PC-3 (cell line): ENCODE measurements at regions not wholly inside any gene's neighbourhood (a gene's known extent, or its start where the extent isn't known, plus 50 kb on each side); places are given as distances from the start of the nearest gene placed in this dataset.

Experiments
- ATAC-seq: fragments of 200-7000 bp; cut with Tn5 transposase; 2 replicates; pipeline ENCODE4 v1.9.1; 2020; ENCODE audit warnings: mild to moderate bottlenecking, moderate library complexity
- BruUV-seq: library from RNA; stranded (reverse); fragments of 400-500 nt; replicated peaks from 2 replicates; lab custom pipeline; 2021; lab: Mats Ljungman, UMichigan
- CTCF ChIA-PET: fragments of 300-600 bp; sonication (Branson Sonifier 250); formaldehyde crosslinking; loops from one replicate; lab custom pipeline; 2022; ENCODE audit warnings: antibody characterized with exemption; lab: Charles Lee
- POLR2A ChIA-PET: fragments of 300-600 bp; sonication (Branson Sonifier 250); formaldehyde crosslinking; loops from one replicate; lab custom pipeline; 2022; ENCODE audit warnings: antibody characterized with exemption; ENCODE audit not compliant: unreplicated experiment; lab: Charles Lee
- DNase-seq: peaks from one replicate; pipeline ENCODE4 v3.0.0-alpha.2; 2015
- H2AFZ ChIP-seq: fragments of 300-600 bp; sonication (generic); 2 replicates; pipeline ENCODE4 v1.6.0; 2016; ENCODE audit warnings: antibody characterized with exemption, low read length
- H3F3A ChIP-seq: fragments of 300-600 bp; sonication (generic); one replicate; pipeline ENCODE4 v1.6.0; 2017; ENCODE audit warnings: antibody characterized with exemption, low read length, control low read depth, mild to moderate bottlenecking; ENCODE audit not compliant: unreplicated experiment
- H3K27ac ChIP-seq: fragments of 300-600 bp; sonication (generic); 2 replicates; pipeline ENCODE4 v1.5.1; 2016; ENCODE audit warnings: mild to moderate bottlenecking, low read length
- H3K27me3 ChIP-seq: fragments of 300-600 bp; sonication (generic); 2 replicates; pipeline ENCODE4 v1.6.1; 2016; ENCODE audit warnings: low read length, mixed read lengths
- H3K36me3 ChIP-seq: fragments of 300-600 bp; sonication (generic); 2 replicates; pipeline ENCODE4 v1.6.1; 2016; ENCODE audit warnings: low read depth, mixed run types, low read length, mixed read lengths
- H3K4me1 ChIP-seq: fragments of 300-600 bp; sonication (generic); 2 replicates; pipeline ENCODE4 v1.5.1; 2016; ENCODE audit warnings: low read length; ENCODE audit not compliant: insufficient read depth
- H3K4me2 ChIP-seq: fragments of 300-600 bp; sonication (generic); 2 replicates; pipeline ENCODE4 v1.6.0; 2016; ENCODE audit warnings: low read length
- H3K4me3 ChIP-seq: fragments of 300-600 bp; sonication (generic); 2 replicates; pipeline ENCODE4 v1.5.1; 2016; ENCODE audit warnings: mild to moderate bottlenecking, low read length, mixed read lengths
- H3K79me2 ChIP-seq: fragments of 300-600 bp; sonication (generic); 2 replicates; pipeline ENCODE4 v1.6.1; 2017; ENCODE audit warnings: low read length, mixed read lengths
- H3K9ac ChIP-seq: fragments of 300-600 bp; sonication (generic); 2 replicates; pipeline ENCODE4 v1.6.0; 2016; ENCODE audit warnings: mild to moderate bottlenecking, low read length
- H3K9me2 ChIP-seq: fragments of 300-600 bp; sonication (generic); replicated peaks from 2 replicates; pipeline ENCODE4 v1.6.1; 2016; ENCODE audit warnings: mixed run types, low read length, mixed read lengths
- H3K9me3 ChIP-seq: fragments of 300-600 bp; sonication (generic); 2 replicates; pipeline ENCODE4 v1.6.1; 2016; ENCODE audit warnings: low read length, mixed read lengths
- H4K20me1 ChIP-seq: fragments of 300-600 bp; sonication (generic); 2 replicates; pipeline ENCODE4 v1.6.1; 2016; ENCODE audit warnings: low read length, mixed read lengths
- EZH2 ChIP-seq: fragments of 300-600 bp; sonication (generic); IDR thresholded peaks from one replicate; pipeline ENCODE4 v1.6.1; 2017; ENCODE audit warnings: antibody characterized with exemption, mild to moderate bottlenecking, low read length; ENCODE audit not compliant: unreplicated experiment
- EZH2phosphoT487 ChIP-seq: fragments of 300-600 bp; sonication (generic); IDR thresholded peaks from 2 replicates; pipeline ENCODE4 v1.6.1; 2018; ENCODE audit warnings: mild to moderate bottlenecking, antibody characterized with exemption, low read length, borderline replicate concordance
- intact Hi-C: fragments of 100-400 bp; cut with micrococcal nuclease; formaldehyde crosslinking; loops from 2 replicates; pipeline ENCODE4 v1.9.0; 2023
- TF ChIP-seq, protein P1 (sequence below): fragments of 300-600 bp; sonication (generic); conservative IDR thresholded peaks from 2 replicates; pipeline ENCODE4 v1.5.1; 2017; ENCODE audit warnings: antibody characterized with exemption, low read depth, mild to moderate bottlenecking, low read length

GRCh38 chr7:54864663-54865062 is 105.7 kb upstream of the SEC61G start:
- peak; percentile 82 for ATAC-seq
- H3K4me1 ChIP-seq = peaks cover 8% of the 10 kb centered on the region; the same call in 1 of the 2 replicates
- peak; percentile 69 for DNase-seq
- H3K9ac ChIP-seq = no peak overlapping the region
- peak overlapping the region; percentile 23; the same call in 1 of the 2 replicates for H3K4me2 ChIP-seq
- no peaks in the 10 kb centered on the region for H4K20me1 ChIP-seq
- no peaks in the 10 kb centered on the region for H3K9me3 ChIP-seq
- no peaks in the 10 kb centered on the region for H3K79me2 ChIP-seq
- ChIA-PET CTCF (no interaction called here), POLR2A (no interaction called here)
- no peaks in the 10 kb centered on the region for H3K27me3 ChIP-seq
- H3F3A ChIP-seq = no peaks in the 10 kb centered on the region
- no peak overlapping the region for H3K4me3 ChIP-seq
- no peak for TF ChIP-seq EZH2
- TF ChIP-seq EZH2phosphoT487 = no peak
- TF ChIP-seq, protein P1, sequence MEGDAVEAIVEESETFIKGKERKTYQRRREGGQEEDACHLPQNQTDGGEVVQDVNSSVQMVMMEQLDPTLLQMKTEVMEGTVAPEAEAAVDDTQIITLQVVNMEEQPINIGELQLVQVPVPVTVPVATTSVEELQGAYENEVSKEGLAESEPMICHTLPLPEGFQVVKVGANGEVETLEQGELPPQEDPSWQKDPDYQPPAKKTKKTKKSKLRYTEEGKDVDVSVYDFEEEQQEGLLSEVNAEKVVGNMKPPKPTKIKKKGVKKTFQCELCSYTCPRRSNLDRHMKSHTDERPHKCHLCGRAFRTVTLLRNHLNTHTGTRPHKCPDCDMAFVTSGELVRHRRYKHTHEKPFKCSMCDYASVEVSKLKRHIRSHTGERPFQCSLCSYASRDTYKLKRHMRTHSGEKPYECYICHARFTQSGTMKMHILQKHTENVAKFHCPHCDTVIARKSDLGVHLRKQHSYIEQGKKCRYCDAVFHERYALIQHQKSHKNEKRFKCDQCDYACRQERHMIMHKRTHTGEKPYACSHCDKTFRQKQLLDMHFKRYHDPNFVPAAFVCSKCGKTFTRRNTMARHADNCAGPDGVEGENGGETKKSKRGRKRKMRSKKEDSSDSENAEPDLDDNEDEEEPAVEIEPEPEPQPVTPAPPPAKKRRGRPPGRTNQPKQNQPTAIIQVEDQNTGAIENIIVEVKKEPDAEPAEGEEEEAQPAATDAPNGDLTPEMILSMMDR = no peak
- BruUV-seq = no TSS peak
- no peak overlapping the region; the same call in 1 of the 2 replicates for H3K27ac ChIP-seq
- H3K9me2 ChIP-seq = 0 out of 2 replicates have a peak, but pooled peaks cover 4% of the 10 kb centered on the region
- H3K36me3 ChIP-seq = no peaks in the 10 kb centered on the region
- intact Hi-C loops = loop anchor here (2.0 kb wide), 1 partner anchor 76 kb away; no protein-coding TSS in a partner anchor
- H2AFZ ChIP-seq = no peak overlapping the region

DNA sequence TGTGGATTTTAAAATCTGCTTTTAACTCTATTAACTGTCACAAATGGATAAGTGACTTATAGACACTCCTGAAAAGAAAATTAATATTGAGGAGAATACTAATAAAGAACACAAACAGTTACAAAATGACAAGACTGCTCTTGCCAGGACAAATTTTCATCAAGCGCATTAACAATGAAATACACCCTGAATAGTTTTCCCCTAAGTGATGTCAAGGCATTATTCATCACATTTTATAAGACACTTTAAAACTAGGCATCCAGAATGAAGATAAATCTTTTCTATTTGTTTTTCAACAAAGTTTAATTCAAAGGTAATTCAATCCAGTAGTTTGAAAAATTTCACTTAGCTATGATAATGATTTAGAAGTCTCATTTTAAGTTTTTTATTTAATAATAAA is 110.5 kb upstream of the SEC61G start:
- POLR2A ChIA-PET = no interaction called here

DNA sequence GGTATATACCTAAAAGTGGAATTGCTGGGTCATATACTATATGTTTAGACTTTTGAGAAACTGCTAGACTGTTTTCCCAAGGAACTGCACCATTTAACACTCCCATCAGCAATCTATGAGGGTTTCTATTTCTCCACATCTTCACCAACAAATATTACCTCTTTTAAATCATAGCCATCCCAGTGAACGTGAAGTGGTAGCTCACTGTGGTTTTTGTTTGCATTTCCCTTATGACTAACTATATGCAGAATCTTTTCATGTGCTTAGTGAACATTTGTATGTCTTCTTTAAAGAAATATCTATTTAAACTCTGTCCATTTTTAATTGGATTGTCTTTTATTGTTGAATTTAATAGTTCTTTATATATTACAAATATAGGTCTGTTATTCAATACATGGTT is 115.8 kb upstream of the SEC61G start:
- ATAC-seq = peak; percentile 81
- peaks cover 20% of the 10 kb centered on the region for H3K4me1 ChIP-seq
- POLR2A ChIA-PET = interaction anchor here (0.7 kb wide), 1 partner anchor 150 kb away, joined by 4 read pairs; no protein-coding TSS in a partner anchor
- no peak overlapping the region for H3K27ac ChIP-seq
- CTCF ChIA-PET = interaction anchor here (0.8 to 1.4 kb wide), 2 partner anchors 86 to 101 kb away, joined by 3 read pairs; no protein-coding TSS in a partner anchor
- no peaks in the 10 kb centered on the region for H4K20me1 ChIP-seq
- H3K4me3 ChIP-seq = no peak overlapping the region
- H3K36me3 ChIP-seq = no peaks in the 10 kb centered on the region
- TF ChIP-seq, protein P1 = no peak
- TF ChIP-seq EZH2phosphoT487 (no peak), EZH2 (no peak)
- intact Hi-C loops = loop anchor here (2.0 to 5.0 kb wide), 4 partner anchors 36 to 192 kb away; no protein-coding TSS in a partner anchor
- H3F3A ChIP-seq = no peaks in the 10 kb centered on the region
- no peak overlapping the region for H2AFZ ChIP-seq
- peak; percentile 52 for DNase-seq
- H3K27me3 ChIP-seq = no peaks in the 10 kb centered on the region
- no peaks in the 10 kb centered on the region for H3K9me3 ChIP-seq
- no peaks in the 10 kb centered on the region for H3K79me2 ChIP-seq
- no TSS peak for BruUV-seq
- no peak overlapping the region for H3K9ac ChIP-seq
- H3K4me2 ChIP-seq = no peak overlapping the region
- no peaks in the 10 kb centered on the region for H3K9me2 ChIP-seq

More for the DNA sequence above, 110.5 kb upstream of the SEC61G start:
- DNase-seq = no peak
- no peaks in the 10 kb centered on the region for H3K79me2 ChIP-seq
- no TSS peak for BruUV-seq
- CTCF ChIA-PET = no interaction called here
- H4K20me1 ChIP-seq = no peaks in the 10 kb centered on the region
- no peaks in the 10 kb centered on the region for H3K9me2 ChIP-seq
- H3K36me3 ChIP-seq = no peaks in the 10 kb centered on the region
- H3K4me1 ChIP-seq = peaks cover 6% of the 10 kb centered on the region
- H3K9ac ChIP-seq = no peak overlapping the region
- H3K4me2 ChIP-seq = no peak overlapping the region
- no peak overlapping the region for H3K27ac ChIP-seq
- H2AFZ ChIP-seq = no peak overlapping the region
- H3K4me3 ChIP-seq = no peak overlapping the region
- intact Hi-C loops = no loop called here
- no peaks in the 10 kb centered on the region for H3K9me3 ChIP-seq
- ATAC-seq = peak; percentile 33; the same call in 1 of the 2 replicates
- TF ChIP-seq EZH2 (no peak), EZH2phosphoT487 (no peak)
- TF ChIP-seq, protein P1 = no peak
- H3K27me3 ChIP-seq = no peaks in the 10 kb centered on the region
- no peaks in the 10 kb centered on the region for H3F3A ChIP-seq
